Left ventricle myocardium superior (tissue), 1 donor: ENCODE measurements at regions not wholly inside any gene's neighbourhood (a gene's known extent, or its start where the extent isn't known, plus 50 kb on each side); places are given as distances from the start of the nearest gene placed in this dataset.
"Not testable (repeated sequence)": the region's sequence is repeated elsewhere in the genome, so short reads cannot be mapped to it uniquely, and the experiment has no call there.

Experiments
- ATAC-seq: fragments of 200-7000 bp; cut with Tn5 transposase; one replicate; pipeline ENCODE4 v1.9.1; 2020; ENCODE audit warnings: mild to moderate bottlenecking, moderate library complexity
- DNase-seq: peaks from one replicate; pipeline ENCODE4 v3.0.0-alpha.2; 2020
- intact Hi-C: fragments of 100-400 bp; cut with micrococcal nuclease; formaldehyde crosslinking; loops from one replicate; pipeline ENCODE4 v1.11.0; 2022
- donor health status: DM: no; HTN: yes; CAD: no; lungs with severe emphysema.

DNA sequence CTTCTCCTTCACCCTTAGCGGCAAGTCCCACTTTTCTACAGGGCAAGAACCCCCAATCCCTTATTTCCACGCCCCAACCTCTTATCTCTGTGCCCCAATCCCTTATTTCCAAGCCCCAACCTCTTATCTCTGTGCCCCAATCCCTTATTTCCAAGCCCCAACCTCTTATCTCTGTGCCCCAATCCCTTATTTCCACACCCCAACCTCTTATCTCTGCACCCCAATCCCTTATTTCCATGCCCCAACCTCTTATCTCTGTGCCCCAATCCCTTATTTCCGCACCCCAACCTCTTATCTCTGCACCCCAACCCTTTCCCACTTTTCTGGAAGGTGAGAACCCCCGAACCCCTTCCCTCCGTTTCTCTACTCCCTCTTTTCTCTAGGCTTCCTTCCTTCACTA lies 116.1 kb upstream of the GJE1 start:
- ATAC-seq, intact Hi-C loops, DNase-seq: not testable (repeated sequence)

DNA sequence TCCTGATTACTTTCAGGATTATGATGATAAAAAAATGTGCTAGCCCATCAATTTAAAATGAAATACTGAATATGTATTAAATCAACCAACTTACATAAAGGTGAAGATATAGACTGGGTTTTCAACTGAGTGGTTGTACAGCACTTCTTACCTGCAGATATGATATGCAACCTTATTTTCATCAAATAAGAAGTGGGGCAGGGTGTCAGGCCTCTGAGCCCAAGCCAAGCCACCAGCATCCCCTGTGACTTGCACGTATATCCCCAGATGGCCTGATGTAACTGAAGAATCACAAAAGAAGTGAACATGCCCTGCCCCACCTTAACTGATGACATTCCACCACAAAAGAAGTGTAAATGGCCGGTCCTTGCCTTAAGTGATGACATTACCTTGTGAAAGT lies 117.3 kb upstream of the GJE1 start:
- ATAC-seq, intact Hi-C loops, DNase-seq: not testable (repeated sequence)

DNA sequence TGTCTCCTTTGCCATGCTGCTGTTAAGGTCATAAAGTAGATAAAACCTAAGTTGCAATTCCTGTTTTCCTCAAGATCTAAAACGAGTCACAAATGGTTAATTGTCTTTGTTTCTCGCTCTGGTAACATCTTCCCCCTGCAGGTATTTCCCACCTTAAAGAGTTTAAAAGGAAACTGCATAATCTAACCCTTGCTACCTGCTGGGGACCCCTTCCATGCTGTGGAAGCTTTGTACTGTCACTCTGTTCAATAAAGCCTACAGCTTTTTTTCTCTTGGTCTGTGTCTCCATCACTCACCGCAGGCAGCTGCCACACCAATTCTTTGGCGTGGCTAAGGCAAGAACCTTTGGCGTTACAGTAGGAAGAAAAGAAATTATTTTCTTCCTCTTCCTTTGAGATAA lies 117.7 kb upstream of the GJE1 start:
- DNase-seq (no peak), ATAC-seq (no peak)
- intact Hi-C loops: no loop called here

DNA sequence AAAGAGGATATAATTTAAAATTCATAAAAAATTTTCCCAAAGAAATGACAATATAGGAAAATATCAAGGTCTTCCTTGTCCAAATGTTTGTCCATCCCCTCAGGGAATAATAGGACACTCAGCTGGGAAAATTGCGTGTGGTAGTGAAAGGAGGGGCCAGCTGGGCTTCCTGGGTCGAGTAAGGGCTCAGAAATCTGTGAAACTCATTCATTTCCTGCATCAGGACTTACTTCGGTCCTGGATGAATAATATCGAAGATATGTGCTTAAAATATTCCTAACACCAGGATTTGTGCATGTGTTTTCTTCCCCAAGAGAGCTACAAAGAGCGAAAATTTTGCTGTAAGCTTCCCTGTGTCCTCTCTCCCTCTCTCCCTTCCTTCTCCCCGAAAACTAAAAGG lies 118.2 kb upstream of the GJE1 start:
- intact Hi-C loops: no loop called here
- DNase-seq: no peak
- no peak for ATAC-seq

DNA sequence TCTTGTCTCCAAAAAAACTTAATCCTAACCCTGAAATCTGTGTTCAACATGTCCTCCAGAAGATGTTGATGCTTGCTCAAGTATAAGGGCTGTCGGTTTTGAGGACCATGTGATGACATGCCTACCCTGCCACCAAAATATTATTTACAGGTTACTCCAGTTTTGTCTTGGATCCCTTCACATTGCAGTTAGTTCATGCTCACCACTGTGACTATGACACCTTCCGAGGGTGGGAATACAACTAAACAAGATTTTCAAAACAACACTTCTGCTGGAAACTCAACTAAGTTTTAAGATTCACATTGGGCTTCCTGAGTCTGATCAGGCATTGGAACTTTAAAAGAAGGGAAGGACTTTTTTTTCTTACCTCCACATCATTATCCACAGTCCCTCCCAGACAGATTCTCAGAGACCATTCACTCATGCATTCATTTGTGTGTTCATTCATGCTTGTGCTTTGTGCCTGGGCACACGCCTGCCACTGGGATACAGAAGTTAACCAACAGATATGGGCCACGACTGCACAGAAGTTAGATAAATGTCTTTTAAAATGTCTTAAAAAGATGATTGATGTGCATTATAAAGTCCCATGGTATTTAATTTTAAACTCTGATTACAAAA lies 118.7 kb upstream of the GJE1 start:
- intact Hi-C loops: no loop called here
- no peak for DNase-seq
- no peak for ATAC-seq

DNA sequence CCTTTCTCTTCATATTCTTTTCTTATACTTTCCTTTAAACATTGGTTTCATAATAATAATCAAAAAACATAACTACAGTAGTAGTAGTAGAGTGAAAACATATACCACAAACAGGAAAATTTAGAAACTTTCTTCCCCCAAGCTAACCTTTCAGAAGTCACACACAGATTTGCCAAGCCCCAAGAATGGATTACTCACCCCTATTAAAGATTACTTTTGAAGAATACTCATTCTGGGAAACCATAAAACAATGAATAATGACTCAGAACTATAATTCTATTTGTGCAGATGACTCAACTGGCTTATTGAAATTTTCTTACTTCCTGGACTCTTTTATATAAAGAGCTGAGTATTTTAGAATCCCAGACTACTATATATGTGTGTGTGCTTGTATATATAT lies 119.4 kb upstream of the GJE1 start:
- no peak for ATAC-seq
- no peak for DNase-seq
- intact Hi-C loops: no loop called here

DNA sequence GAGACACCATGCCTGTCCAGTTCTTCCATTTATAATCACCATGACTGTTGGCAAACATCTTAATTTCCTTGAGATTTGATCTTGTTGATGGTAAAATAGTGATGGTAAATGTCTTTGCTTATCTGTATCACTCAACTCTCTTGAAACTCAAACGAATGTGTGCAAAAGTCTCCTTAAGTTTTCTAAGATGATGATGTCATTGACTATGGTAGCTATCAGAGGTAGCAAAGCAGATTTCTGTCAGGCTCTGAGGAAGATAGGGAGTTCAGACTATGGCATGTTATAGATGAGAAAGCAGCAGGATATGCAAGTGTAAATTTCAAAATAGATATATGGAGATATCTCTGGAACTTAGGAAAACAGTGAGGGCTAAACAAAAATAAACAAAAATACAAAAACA lies 121.0 kb upstream of the GJE1 start:
- intact Hi-C loops: no loop called here
- DNase-seq (no peak), ATAC-seq (no peak)

DNA sequence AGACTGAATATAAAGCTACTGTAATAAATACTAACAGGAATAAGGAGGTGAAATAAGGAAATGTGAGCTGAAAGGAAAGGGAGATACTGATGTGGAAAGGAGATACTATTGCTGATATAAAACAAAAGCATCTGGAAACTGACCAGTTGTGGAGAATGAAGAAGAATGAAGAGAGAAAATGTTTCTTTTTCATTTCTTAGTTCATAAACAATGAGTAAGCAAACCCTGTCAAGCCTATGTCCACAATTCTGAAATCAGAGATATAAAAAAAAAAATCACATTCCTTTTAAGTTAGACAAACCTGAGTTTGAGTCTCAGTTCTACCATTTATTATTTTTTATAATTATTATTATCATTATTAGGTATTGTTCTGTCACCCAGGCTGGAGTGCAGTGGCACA lies 121.6 kb upstream of the GJE1 start:
- no peak for DNase-seq
- intact Hi-C loops: no loop called here
- no peak for ATAC-seq

DNA sequence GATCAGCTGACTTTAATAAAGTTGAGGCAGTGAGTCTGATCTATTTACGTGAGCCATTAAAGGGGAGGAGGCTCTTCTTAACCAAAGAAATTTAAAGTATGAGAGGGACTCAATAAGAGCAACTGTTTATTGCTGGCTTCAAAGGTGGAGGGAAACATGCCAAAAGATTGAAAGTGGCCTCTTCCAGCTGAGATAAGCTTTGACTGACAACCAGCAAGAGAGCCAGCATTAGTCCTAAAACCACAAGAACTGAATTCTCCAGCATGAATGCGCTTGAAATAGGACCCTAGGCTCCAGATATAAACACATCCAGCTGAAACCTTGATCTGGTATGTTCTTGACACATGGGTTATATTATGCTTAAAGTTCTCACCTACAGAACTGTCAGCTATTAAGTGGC lies 123.1 kb upstream of the GJE1 start:
- ATAC-seq (no peak), DNase-seq (no peak)
- intact Hi-C loops: no loop called here

DNA sequence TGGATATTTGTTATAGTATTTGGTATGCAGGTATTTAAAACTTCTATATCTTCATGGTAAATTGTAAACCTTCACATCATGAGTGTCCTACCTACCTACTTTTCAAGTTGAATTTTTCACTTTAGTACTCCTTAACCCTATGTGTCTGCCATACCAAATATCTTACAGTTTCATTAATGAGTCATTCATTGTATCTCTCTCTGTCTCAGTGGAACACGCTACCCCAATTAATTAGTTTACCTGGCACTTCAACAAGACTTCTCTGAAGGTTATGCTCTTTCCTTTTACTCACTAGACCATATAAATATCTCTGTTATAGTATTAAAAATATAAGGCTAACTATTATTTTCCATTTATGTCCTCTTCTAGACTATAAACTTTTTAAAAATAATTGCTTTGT lies 123.9 kb upstream of the GJE1 start:
- no peak for ATAC-seq
- DNase-seq: no peak
- intact Hi-C loops: no loop called here

DNA sequence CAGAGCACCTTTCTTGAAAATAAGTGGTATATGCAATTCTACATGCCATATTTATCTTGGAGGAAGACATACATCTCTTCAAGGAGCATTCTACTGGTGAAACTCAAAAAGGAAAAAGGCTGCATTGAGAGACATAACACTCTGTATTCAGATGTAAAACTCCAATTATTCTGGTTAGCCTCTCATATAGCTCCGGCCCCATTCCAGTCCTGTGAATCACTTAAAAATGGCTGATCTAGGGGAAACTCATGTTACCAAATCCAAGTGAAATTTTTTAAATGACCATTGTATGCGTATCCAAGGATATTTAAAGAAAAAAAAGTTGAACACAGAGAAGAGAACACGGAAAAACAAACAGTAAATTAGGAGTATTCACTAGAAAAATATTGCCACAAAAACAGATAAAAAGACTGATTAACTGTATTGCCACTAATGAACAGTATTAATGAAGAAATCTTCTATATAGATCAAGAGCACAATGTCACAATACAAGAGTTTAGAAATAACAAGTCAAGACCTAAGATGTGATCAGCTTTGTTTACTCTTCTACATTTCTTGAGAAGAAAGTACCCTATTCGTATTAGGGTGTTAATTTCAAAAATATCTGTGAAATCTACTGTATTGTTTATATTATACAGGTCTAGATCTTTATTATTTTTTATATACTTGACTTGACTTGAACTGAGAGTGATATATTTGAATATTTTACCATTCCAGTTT lies 124.5 kb upstream of the GJE1 start:
- intact Hi-C loops: no loop called here
- DNase-seq: no peak
- ATAC-seq: no peak

DNA sequence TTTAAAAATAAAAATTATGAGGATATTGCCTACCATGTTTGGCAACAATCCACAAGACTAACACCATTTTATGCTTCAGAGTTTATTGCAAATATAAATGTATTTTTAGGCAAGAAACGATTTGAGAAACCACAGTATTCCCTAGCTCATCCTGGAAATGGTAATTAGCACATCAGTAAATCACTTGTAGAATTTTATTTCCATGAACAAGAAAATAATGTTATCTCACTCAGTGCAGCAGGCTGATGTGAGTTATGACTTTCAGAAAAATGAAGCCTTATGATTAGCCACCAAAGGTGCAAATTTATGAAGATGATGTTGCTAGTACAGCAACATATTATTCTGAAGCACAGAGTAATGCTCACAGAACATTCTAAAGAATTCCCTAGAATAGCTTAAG lies 127.7 kb upstream of the GJE1 start:
- ATAC-seq (no peak), DNase-seq (no peak)
- intact Hi-C loops: no loop called here

DNA sequence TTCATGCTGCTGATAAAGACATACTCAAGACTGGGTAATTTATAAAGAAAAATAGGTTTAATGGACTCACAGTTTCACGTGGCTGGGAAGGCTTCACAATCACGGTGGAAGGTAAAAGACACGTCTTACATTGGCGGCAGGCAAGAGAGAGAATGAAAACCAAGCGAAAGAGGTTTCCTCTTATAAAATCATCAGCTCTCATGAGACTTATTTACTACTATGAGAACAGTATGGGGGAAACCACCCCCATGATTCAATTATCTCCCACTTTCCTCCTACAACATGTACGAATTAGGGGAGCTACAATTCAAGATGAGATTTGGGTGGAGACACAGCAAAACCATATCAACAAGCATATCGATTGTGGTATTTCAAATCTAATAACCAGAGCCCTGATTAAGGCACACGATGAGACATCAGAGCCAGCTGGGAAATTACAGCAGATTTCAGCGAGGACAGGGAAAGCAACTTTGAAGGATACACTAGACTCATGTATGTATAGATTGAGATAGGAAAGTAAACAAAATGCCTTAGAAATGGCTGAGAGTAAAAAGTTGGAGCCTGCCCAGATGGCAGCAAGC lies 129.8 kb upstream of the GJE1 start:
- DNase-seq (no peak), ATAC-seq (no peak)
- intact Hi-C loops: no loop called here

DNA sequence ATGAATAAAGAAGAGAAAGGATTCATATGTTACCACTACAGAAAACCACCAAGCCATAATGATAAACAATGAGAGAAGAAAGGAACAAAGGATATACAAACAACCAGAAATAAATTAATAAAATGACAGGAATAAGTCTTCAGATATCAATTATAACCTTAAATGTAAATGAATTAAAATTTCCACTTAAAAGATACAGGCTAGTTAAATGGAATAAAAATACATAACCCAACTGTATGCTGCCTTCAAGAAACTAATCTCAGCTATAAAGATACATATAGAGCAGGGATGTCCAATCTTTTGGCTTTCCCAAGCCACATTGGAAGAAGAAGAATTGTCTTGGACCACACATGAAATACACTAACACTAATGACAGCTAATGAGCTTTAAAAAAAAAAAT lies 135.9 kb upstream of the GJE1 start:
- ATAC-seq (no peak), DNase-seq (no peak)
- intact Hi-C loops: no loop called here

DNA sequence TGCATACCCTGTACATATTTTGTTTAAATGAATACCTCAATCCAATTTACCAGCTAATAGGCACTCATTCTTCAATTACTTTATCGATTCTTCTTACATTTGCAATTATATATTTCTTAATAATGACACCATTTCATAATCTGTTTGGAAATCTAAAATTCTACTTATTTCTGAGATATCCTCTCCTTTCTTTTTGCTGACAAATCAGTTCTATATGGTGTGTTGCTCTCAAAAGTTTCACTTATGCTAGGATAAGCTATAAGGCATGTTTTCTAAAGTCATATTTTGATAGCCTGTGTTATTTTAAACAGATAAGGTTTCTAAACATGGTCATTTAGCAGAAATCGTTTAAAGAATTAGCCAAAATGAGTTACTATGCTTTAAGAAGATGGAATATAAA lies 140.6 kb upstream of the GJE1 start:
- intact Hi-C loops: no loop called here

DNA sequence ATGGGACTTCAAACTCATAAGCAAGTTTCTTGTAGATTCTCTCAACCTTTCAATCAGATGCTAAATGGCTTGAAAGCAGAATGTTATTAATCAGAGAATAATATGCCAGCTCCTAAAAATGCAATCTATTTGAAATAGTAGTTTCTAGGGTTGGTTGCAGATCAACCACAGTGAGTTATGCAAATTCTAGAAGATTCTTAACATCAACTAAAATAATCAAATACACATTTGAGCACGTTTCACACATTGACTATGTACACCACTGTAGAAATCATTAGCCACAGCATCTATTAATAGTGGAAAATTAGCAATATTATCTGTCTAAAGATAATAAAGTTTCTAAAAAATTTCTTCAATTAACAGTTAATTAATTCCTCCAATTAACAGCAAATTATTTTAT lies 141.9 kb upstream of the GJE1 start:
- DNase-seq: no peak
- ATAC-seq: no peak
- intact Hi-C loops: no loop called here

More for the DNA sequence above, 140.6 kb upstream of the GJE1 start:
- DNase-seq (no peak), ATAC-seq (no peak)

DNA sequence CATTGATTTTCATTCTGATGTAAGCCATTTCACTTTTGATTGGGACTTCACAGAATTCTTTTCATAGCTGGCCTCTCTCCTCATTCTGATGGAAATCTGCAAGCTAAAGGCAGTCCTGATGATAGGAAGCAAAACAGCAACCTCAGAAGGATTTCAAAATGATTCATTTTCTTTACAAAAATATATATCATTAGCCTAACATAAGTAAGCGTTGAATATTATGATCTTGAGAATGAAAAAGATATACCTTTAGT lies 143.1 kb upstream of the GJE1 start:
- no peak for ATAC-seq
- intact Hi-C loops: no loop called here
- no peak for DNase-seq

DNA sequence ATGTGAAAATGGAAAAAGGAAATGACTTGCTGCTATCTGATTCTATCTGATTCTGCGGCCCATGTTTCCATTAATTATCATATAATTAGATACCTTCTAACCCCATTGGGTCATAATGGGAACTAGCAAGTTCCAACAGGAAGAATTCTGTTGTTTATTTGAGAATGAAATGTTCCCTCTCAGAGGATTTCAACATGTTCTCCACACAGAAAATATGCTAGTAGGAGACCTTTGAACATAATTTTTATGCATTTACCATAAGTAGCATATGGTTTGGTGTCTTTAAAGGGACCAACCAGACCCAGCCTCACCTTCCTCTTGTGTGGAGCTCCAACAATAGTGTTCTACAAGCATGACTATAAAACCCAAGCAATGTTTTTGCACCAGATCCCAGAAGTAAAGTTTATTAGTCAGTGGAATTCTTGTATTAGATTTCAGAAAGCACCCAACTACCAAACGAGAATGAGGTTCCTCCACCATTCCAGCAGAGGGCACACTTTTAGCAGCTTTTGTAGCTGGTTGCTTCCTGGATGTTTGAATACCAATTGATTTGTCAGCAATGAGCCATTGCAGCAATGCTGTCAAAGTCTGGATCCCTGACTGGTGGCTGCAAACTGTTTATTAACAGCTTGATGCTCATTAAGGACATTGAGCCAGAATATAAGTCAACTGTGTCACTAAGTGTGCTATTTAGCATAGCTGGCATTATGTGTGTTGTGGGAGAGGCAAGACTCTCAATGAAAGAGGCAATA lies 143.6 kb upstream of the GJE1 start:
- intact Hi-C loops: no loop called here
- ATAC-seq (no peak), DNase-seq (no peak)

DNA sequence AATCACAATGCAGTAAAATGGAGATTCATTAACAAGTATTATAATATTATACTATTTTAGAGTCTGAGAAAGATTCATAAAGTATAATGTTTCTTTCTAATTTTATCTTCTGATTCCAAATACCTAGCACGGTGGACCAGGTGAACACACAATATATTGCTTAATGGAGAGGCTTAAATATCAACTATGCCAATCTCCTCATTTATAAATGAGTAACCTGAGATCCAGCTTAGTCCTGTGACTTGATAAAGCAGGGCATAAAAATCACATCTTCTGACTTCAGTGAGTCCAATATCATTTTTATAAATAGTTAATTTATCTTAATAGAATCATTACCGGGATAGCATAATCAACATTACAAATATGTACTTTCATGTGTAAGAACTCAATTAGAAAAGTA lies 144.4 kb upstream of the GJE1 start:
- no peak for DNase-seq
- no peak for ATAC-seq
- intact Hi-C loops: no loop called here

DNA sequence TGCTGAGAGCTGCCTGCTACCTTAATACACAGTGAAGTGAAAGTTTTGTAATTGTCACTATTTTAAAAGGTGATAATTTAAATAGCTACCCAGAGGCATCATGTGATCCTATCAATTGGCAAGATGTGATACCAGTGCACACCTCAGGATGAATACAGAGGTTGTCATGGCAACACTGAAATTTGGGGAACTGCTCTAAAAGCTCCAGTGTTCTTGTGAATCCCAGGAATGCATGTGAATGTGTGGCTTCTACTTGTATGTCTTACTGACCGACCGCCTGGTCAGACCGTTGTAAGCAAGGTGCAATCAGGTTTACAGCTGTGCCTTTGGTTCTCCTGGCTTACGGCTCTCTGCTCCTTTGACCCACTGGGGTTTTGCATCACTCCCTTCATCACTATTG lies 146.3 kb upstream of the GJE1 start:
- ATAC-seq: no peak
- intact Hi-C loops: no loop called here
- no peak for DNase-seq

DNA sequence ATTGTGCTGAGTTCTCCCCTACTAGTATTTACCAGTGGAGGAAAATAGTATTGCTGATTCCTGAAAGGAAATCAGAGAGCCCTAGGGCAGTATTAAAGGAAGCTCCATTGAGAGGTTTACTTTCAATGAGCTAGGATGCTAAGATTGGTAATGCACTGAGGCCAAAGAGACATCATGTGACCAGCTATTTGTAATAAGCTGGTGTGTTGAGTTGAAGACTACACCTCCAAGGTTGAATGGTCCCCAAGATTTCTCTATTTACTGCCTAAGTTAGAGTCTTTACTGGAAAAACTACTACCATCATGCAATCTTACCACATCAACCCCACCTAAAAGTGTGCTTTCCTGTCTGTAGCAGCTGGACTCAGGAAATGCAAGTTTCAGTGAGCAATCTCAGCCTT lies 151.5 kb upstream of the GJE1 start:
- DNase-seq (no peak), ATAC-seq (no peak)
- intact Hi-C loops: no loop called here
